ENCODE measurements at regions not wholly inside any gene's neighbourhood (a gene's known extent, or its start where the extent isn't known, plus 50 kb on each side); places are given as distances from the start of the nearest gene placed in this dataset.

- DNase-seq: no peak
Observed at GRCh38 chr1:55428944-55429931, 214.1 kb upstream of the USP24 start.

DNA sequence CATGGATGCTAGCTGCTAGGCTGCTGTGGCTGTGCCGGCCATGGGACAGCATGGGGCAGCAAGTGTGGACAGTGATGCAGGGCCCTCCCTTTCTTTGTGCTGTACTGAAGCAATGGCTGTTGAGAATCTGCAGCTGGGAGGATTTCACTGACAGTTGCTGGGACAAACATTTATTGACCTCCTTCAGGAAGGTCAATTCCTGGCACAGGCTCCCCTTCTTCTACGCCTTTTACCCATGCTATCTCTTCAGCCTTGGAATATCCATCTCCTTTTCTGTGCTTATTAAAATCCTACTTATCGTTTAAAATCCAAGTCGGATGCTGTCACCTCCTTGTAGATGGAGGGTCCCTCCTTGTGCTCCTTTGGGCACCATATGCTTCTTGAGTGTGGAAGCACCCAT lies 213.1 kb upstream of the USP24 start:
- DNase-seq: no peak

GRCh38 chr1:55427606-55428005 lies 212.4 kb upstream of the USP24 start:
- no peak for DNase-seq

DNA sequence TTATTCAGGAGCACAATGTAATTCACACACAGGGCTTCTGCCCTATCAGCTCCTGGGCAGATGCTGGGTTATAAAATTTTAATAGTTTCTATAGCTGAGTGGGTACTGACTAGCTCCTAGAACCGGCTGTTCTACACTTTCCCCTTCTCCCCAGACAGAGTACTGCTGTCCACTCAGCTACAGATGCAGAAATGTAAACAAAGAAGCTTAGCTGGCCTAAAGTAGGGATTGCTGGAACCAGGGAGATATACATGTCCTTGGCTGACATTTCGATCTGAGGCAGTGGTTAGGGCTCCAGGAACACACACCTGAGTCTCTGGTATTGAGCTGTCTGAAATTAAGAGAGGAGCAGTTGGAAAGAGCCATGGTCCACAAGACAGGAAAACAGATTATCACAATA lies 211.5 kb upstream of the USP24 start:
- DNase-seq: no peak

DNA sequence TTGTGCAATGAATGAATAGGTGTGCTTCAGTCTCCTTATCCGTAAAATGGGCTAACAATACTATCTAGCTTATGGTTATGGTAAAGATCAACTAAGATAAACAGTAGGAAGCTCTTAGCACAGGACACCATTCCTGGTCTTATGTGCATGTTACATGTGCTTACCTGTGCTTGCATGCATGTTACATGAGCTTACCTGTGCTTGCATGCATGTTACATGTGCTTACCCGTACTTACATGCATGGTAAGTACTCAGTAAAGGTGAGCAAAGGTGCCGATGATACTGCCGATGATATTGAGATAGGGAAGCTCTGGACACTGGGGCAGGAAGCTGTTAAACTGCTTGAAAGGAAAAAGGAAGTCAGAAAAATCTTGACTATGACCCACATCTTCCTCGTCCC lies 211.0 kb upstream of the USP24 start:
- no peak for DNase-seq

GRCh38 chr1:55425310-55425930 lies 210.3 kb upstream of the USP24 start:
- no peak for DNase-seq

DNA sequence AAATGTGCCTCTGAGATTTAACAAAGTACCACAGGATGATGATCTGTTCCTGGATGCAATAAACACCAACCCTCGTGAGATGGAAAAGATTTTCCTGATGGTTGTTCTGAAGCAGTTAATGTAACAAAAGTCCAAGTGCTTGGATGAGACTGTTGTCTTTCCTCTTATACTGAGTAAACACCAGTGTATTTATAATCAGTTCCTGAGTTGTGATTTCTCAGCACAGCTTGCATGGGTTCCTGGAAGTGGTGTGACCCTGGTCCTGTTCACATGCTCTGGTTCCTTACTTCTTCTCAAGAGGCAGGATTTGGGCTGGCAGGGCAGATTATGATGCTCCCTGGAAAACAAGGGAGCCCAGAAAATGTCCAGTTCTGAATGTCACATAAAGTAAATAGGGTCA lies 208.2 kb upstream of the USP24 start:
- no peak for DNase-seq

DNA sequence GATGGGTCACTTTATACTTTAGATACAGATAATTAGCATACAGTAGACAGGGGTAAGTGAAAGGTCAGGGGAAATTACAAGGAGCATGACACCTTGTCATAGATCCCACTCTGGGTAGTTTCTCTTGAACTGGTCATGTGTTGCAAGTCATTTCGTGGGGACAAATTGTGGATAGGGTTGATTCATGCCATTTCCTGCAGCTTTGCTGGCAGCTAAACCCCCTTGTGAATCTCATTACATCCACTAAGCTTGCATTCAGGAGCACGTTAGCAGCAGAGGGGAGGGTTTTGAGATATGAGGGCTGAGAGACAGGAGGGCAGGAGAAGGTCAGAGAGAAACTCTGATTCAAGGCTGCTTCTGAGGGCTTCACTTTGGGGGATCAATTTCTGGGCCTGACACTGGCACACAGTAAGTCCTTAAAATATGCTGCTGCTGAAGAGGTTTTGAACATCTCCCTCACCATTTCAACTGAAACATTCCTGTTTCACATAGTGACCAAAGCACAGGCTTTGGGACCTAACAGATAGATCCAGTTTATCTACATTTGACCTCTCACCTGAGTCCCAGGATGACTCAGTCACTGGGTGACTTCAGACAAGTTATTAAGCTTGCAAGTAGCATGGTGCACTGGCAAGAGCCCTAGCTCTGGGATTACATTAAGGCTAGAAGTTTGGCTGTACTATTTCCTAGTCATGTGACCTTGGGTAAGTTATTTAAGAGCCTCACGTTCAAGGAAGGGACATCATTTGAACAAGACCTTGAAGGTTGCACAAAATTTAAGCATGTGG lies 206.0 kb upstream of the USP24 start:
- no peak for DNase-seq

GRCh38 chr1:55420026-55420425 lies 204.9 kb upstream of the USP24 start:
- no peak for DNase-seq

GRCh38 chr1:55418208-55419000 lies 203.2 kb upstream of the USP24 start:
- no peak for DNase-seq

DNA sequence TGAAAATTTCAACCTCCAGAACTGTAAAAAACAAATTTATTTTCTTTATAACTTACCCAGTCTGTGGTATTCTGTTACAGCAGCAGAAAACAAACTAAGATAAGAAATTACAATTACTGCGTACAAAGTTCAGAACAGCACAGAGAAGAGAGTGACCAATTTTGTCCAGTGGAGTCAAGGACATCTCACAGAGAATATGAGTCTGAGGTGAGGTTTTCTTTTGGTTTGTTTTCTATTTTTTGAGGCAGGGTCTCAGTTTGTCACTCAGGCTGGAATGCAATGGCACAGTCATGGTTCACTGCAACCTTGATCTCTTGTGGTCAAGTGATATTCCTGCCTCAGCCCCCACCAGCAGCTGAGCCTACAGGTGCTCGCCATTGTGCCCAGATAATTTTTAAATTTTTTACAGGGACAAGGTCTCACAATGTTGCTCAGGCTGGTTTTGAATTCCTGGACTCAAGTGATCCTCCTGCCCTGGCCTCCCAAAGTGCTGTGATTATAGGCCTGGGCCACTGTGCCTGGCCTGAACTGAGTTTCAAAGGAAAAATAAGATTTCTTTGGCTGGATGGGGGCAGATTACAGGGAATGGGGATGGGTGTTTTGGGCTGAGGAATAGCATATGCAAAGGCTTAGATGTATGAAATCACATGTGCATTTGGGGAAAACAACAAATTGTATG lies 201.1 kb upstream of the USP24 start:
- no peak for DNase-seq

DNA sequence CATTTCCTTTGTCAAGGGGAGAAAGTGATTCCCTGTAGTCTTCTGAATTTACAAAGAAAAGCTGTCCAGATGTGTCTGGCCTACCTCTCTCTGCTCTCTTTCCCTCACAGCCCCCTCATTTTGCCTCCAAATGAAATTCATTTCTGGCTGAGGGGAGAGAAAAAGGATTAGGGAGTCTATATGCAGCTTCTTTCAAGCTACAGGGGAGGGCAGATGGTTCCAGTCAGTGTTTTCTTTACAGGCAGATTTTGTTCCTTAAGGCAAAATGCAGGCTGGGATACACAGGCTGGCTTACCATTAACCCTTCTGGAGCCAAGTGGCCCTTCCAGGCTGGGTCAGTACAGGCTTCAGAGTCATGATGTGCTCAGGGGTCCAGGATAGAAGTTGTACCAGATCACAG lies 198.1 kb upstream of the USP24 start:
- DNase-seq: no peak

DNA sequence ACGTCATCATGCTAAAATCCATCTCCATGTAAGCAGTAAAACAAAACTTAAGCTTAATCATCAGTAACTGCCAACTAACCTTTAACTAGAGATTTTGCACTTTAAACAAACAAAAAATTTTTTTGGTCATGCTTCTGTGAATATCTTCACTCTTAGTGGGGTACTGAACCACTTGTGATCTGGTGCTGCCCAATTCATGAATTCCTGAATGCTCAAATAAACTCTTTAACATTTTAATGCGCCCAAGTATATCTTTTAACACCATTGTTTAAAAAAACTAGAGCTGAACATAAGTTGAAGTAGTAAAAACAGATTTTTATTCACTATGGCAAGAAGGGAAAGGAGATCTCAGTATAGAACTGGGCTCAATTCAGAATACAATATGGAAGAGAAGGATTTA lies 196.9 kb upstream of the USP24 start:
- no peak for DNase-seq

DNA sequence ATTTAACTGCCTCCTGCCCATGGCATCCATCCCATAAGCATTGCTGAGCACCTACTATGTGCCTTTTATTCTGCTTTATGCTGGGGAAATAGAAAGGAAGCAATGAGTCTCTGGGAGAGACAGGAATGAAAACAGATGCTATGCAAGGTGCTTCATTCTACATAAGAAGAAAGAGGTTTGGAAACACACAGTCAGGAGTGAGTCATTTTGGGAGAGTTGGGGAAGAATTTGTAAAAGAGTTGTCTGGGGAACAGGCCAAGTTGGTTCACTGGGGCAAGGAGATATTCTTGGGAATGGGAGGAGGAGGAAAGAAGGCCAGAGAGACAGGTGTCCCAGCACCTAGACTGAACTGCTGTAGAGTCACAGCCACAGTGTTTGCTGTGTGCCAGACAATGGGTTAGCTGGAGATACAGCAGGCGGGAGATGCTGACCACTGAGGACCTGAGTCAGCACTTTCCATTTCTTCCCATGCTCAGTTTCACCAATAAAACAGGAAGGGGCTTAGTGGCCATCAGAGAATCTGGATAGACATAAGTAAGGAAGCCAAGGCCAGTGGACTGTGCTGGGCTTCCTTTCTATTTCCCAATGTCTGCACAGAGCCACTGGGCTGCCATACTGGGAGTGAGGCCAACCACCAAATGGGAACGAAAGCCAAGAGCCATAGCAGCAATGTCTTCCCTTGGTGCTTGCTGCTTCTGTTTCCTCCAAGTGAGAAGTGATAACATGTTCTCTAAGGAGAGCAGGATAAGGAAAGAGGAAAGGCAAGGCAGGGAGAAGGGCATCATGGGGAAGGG lies 187.7 kb upstream of the USP24 start:
- no peak for DNase-seq

DNA sequence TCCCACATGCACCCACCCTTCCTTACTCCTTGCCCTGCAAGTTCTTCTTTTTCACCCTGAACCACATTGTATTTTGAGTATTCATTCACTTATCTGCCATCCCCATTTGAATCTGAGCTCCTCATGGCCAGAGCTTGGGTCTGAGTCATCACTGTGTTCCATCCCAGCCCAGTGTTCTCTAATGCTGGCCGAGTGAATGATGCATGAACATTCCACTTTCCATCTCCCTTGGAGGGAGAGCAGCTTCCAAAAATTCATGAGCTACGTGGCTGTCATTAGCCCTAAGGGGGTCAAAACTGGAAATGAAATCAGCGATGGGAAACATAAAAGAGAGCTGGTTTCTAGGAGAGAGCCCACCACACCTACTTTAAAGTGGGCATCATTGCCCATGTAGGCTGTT lies 187.0 kb upstream of the USP24 start:
- DNase-seq: no peak

DNA sequence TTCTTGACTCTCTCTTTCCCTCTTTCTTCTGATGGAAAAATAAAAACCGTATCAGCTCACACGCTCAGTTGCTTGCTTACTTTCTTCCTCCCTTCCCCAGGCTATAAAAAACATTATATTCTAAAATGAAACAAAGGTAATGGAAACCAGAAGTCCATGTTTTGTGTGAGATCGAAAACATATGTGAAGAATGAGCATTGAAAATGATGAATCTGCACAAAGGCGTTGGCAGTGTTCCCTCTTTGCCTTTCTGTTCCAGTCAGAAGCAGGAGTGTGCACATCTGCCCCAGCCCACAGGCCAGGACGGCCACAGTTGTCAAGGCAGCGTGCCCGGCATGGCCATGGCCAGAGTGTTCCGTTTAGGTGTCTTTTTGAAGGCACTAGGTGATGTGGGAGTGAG lies 185.3 kb upstream of the USP24 start:
- DNase-seq: no peak

DNA sequence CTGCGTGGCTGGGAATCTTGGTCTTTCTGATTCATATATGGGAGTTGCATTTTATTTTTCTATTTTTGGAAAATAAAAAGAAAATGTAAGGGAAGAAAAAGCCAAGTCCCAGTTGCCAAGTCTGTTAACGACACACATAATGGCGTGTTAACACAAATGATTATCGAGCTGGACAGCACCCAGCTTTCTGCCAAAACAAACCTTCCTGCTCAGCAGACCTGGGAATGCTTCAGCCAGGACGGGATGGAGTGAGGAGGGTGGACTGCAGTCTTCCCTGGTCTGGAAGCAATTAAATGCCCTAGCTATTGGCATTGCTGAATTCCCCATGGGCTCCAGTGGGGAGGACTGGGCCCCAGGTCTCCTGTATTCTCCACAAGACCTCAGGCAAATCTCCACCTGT lies 184.2 kb upstream of the USP24 start:
- no peak for DNase-seq

DNA sequence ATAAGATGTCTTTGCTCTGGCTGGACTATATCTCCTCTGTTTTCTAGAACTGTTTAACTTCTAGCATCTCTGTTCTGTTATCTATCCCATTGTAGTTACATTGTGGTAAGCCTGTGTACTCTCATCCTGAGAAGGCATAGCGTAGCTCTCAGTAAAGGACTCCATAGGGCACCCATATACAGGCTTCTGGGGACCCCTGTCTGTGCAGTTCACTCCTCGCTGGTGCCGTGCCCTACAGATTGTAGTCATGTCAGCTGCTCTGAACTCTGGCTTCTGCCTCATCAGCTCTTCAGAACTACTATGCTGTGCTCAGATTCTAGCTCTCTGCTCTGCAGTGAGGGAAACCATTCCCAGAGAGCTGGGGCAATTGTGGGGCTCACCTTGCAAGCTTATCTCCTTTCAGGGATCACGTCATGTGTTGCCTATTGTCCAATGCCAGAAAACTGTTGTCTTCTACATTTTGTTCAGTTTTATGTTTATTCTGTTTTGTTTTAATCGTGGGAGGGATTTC lies 181.3 kb upstream of the USP24 start:
- DNase-seq: no peak

DNA sequence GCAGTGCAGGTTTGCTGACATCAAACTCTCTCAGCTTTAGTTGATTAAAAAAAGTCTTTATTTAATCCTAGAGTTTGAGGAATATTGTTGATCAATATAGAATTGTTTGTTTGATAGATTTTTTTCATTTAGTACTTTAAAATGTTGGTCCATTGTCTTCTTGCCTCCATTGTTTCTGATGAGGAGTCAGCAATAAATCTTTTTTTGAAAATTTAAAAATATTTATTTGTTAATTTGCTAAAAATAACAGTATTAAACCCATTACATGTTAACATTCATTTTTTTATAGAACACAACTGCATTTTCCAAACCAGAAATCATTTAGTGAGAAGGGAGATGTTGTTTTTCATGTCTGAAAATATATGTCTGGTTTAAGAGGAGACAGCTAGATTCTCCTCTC lies 173.8 kb upstream of the USP24 start:
- no peak for DNase-seq

DNA sequence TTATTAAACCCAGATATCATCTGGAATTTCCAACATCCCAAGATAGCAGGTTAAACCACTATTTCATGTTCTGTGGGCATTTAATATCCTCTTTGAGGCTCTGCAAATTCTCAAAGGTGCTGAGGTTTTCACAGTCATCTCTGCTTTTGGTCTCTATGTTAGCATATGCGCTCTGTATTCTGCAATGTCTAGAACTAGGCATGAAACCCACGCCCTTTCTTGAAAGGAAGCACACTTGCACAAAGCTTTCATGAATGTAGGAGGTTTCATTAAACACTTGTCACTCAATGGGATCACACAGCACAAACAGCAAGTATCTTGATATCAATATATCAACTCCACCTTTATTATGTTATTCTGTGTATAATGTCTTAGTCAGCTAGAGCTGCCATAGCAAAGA lies 172.0 kb upstream of the USP24 start:
- no peak for DNase-seq

DNA sequence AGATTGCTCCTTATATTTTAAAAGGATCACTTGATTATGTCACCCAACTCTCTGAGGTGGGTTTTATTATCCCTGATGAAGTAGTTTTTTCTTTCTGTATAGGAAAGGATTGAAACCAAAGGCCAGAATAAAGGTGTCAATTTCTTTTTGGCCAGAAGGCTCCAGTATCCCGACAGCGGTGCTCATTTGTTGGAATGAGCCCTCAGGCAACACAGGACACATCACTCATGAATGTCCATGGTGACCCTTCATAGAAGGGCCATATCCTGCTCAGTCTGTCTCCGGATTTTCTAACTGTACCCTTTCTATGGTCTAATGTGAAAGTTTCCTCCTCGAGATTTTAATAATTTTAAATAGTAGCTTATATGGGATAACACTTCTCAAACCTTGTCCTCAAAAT lies 171.3 kb upstream of the USP24 start:
- no peak for DNase-seq

Data from right kidney (tissue), 1 donor.